ENCODE measurements at regions not wholly inside any gene's neighbourhood (a gene's known extent, or its start where the extent isn't known, plus 50 kb on each side); places are given as distances from the start of the nearest gene placed in this dataset.

DNA sequence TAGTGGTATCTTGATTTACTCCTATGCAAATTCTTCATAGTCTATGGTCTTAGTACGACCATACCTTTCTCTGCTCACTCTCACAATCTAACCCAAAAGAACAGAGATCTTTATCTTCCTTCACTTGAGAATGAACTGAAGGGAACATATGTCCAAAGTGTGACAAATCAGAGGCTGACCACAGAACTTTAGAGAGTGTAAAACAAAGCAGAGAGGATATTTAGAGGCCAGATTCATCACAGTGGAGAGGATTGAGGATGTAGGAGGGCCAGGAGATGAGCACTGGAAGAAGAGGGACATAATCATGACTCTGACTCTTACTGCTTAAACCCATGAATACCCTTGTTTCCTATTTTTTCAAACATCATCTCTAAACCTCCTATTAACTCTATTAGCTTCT is 935.3 kb upstream of the PHF14 start:
- Histone ChIP-seq H2AFZ (ENCODE audit: low read depth, low read length, severe bottlenecking) (no peak overlapping the region), H3K4me2 (ENCODE audit: low read depth, low read length, poor library complexity, severe bottlenecking) (no peak overlapping the region), H3K27ac (ENCODE audit: low read depth, low read length) (no peak overlapping the region), H3K9me2 (replicated peaks; ENCODE audit: insufficient read depth, low read length) (no peaks in the 10 kb centered on the region), H3K9ac (ENCODE audit: low read length) (no peak overlapping the region), H3K9me3 (ENCODE audit: insufficient read depth, low read length) (no peaks in the 10 kb centered on the region), H3K36me3 (ENCODE audit: low read length) (no peaks in the 10 kb centered on the region), H3F3A (ENCODE audit: insufficient read depth) (no peaks in the 10 kb centered on the region), H3K4me3 (ENCODE audit: insufficient read depth, low read length, poor library complexity, severe bottlenecking) (no peak overlapping the region), H4K20me1 (ENCODE audit: low read depth, low read length) (no peaks in the 10 kb centered on the region), H3K79me2 (ENCODE audit: insufficient read depth, low read length) (no peaks in the 10 kb centered on the region), H3K27me3 (ENCODE audit: low read length) (no peaks in the 10 kb centered on the region)
- TF ChIP-seq CTCF (IDR thresholded peaks at IDR 0.05; ENCODE audit: insufficient read depth, low read length, poor library complexity, severe bottlenecking) (no peak), EZH2phosphoT487 (conservative IDR thresholded peaks at IDR 0.05; ENCODE audit: low read length) (no peak)

GRCh38 chr7:10040674-10041073 is 933.0 kb upstream of the PHF14 start:
- no peaks in the 10 kb centered on the region for H3K79me2 ChIP-seq (ENCODE audit: insufficient read depth, low read length)
- H4K20me1 ChIP-seq (ENCODE audit: low read depth, low read length) = no peaks in the 10 kb centered on the region
- H3K27me3 ChIP-seq (ENCODE audit: low read length) = no peaks in the 10 kb centered on the region
- H2AFZ ChIP-seq (ENCODE audit: low read depth, low read length, severe bottlenecking) = no peak overlapping the region
- H3F3A ChIP-seq (ENCODE audit: insufficient read depth) = no peaks in the 10 kb centered on the region
- TF ChIP-seq EZH2phosphoT487 (conservative IDR thresholded peaks at IDR 0.05; ENCODE audit: low read length) (no peak), CTCF (IDR thresholded peaks at IDR 0.05; ENCODE audit: insufficient read depth, low read length, poor library complexity, severe bottlenecking) (no peak)
- no peak overlapping the region for H3K4me2 ChIP-seq (ENCODE audit: low read depth, low read length, poor library complexity, severe bottlenecking)
- no peaks in the 10 kb centered on the region for H3K9me2 ChIP-seq (replicated peaks; ENCODE audit: insufficient read depth, low read length)
- no peak overlapping the region for H3K9ac ChIP-seq (ENCODE audit: low read length)
- no peaks in the 10 kb centered on the region for H3K36me3 ChIP-seq (ENCODE audit: low read length)
- no peak overlapping the region for H3K4me3 ChIP-seq (ENCODE audit: insufficient read depth, low read length, poor library complexity, severe bottlenecking)
- H3K9me3 ChIP-seq (ENCODE audit: insufficient read depth, low read length) = no peaks in the 10 kb centered on the region
- no peak overlapping the region for H3K27ac ChIP-seq (ENCODE audit: low read depth, low read length)

DNA sequence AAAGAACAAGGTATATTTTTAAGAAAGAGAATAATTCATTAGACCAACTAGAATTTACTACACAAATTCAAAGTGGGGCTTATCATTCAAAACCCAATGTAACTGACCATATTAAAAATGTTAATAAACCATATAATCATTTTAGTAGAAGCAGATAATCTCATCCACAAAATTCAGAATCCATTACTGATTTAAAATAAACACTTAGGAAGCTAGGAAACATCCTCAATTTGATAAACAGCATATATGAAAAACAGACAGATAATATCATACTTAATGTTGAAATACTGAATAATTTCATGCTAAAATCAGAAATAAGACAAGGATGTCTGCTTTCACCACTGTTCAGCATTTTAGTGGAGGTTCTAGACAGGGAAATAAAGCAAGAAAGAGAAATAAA is 902.8 kb upstream of the PHF14 start:
- H3K9me2 ChIP-seq (replicated peaks; ENCODE audit: insufficient read depth, low read length) = no peaks in the 10 kb centered on the region
- TF ChIP-seq CTCF (IDR thresholded peaks at IDR 0.05; ENCODE audit: insufficient read depth, low read length, poor library complexity, severe bottlenecking) (no peak), EZH2phosphoT487 (conservative IDR thresholded peaks at IDR 0.05; ENCODE audit: low read length) (no peak)
- no peak overlapping the region for H3K4me2 ChIP-seq (ENCODE audit: low read depth, low read length, poor library complexity, severe bottlenecking)
- H3K4me3 ChIP-seq (ENCODE audit: insufficient read depth, low read length, poor library complexity, severe bottlenecking) = no peak overlapping the region
- H3K27ac ChIP-seq (ENCODE audit: low read depth, low read length) = no peak overlapping the region
- no peaks in the 10 kb centered on the region for H3F3A ChIP-seq (ENCODE audit: insufficient read depth)
- no peaks in the 10 kb centered on the region for H3K9me3 ChIP-seq (ENCODE audit: insufficient read depth, low read length)
- no peak overlapping the region for H3K9ac ChIP-seq (ENCODE audit: low read length)
- H3K36me3 ChIP-seq (ENCODE audit: low read length) = no peaks in the 10 kb centered on the region
- no peaks in the 10 kb centered on the region for H3K79me2 ChIP-seq (ENCODE audit: insufficient read depth, low read length)
- no peak overlapping the region for H2AFZ ChIP-seq (ENCODE audit: low read depth, low read length, severe bottlenecking)
- no peaks in the 10 kb centered on the region; the same call in 1 of the 2 replicates for H4K20me1 ChIP-seq (ENCODE audit: low read depth, low read length)
- no peaks in the 10 kb centered on the region; the same call in 1 of the 2 replicates for H3K27me3 ChIP-seq (ENCODE audit: low read length)
